HCT116 (cell line): ENCODE measurements at regions not wholly inside any gene's neighbourhood (a gene's known extent, or its start where the extent isn't known, plus 50 kb on each side); places are given as distances from the start of the nearest gene placed in this dataset.

Source experiments
- EGR1 ChIP-seq: IDR thresholded peaks from 2 replicates; pipeline ENCODE4 v1.6.1; 2012; ENCODE audit warnings: low read depth
- EZH2 ChIP-seq: fragments of 200-600 bp; sonication (generic); IDR thresholded peaks from 2 replicates; pipeline ENCODE4 v1.6.1; 2017; ENCODE audit warnings: antibody characterized with exemption, mixed run types
- POLR2A ChIP-seq: IDR thresholded peaks from 2 replicates; pipeline ENCODE4 v1.7.0; 2011; ENCODE audit warnings: borderline replicate concordance; ENCODE audit not compliant: insufficient read depth, insufficient read length; ENCODE audit errors: extremely low read depth
- SIN3A ChIP-seq: IDR thresholded peaks from 2 replicates; pipeline ENCODE4 v1.6.1; 2012; ENCODE audit warnings: low read depth
- TCF7L2 ChIP-seq: IDR thresholded peaks from 2 replicates; pipeline ENCODE4 v1.7.0; 2011; ENCODE audit warnings: borderline replicate concordance, inconsistent platforms; ENCODE audit not compliant: insufficient read depth, insufficient read length; ENCODE audit errors: extremely low read depth
- YY1 ChIP-seq: IDR thresholded peaks from 2 replicates; pipeline ENCODE4 v1.6.1; 2011; ENCODE audit warnings: low read length, low read depth, moderate library complexity, mild to moderate bottlenecking; ENCODE audit not compliant: insufficient replicate concordance; ENCODE audit errors: extremely low read depth
- ZFX ChIP-seq: fragments of 450-650 bp; IDR thresholded peaks from 2 replicates; pipeline ENCODE4 v1.6.1; 2017
- TF ChIP-seq, protein P1 (sequence below), 3 experiments: fragments of 200-600 bp in 1 of 3; sonication (generic) in 1 of 3; IDR thresholded peaks in 2 of 3; conservative IDR thresholded peaks in 1 of 3; 2 replicates each; pipeline ENCODE4 v1.5.1; 2012 to 2017; ENCODE audit warnings: low read depth in 2 of 3, low read length in 2 of 3, antibody characterized with exemption in 1 of 3, borderline replicate concordance in 1 of 3, control low read depth in 1 of 3, mild to moderate bottlenecking in 1 of 3, mixed read lengths in 1 of 3, mixed run types in 1 of 3, moderate library complexity in 1 of 3; ENCODE audit not compliant: insufficient read depth in 1 of 3

DNA sequence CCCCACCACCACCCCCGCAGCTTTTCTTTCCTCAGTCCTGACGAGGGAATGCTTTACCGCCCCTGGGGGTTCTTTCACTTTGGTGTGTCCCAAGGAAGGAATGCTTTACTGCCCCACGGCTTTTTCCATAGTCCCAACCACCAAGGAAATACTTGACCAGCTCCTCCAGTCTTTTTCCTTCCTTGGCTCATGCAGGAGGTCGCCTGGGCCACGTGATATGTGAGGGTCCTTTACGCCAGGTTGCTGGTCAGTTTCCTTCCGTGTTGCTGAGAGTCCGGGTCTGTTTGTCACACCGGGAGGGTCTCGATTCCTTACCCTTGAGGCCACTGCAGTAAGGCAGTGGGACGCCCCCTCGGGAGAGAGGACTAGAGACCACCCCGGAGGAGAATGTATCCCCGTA, 58.9 kb upstream of the CDH4 start:
- TF ChIP-seq EGR1: no peak
- TF ChIP-seq, protein P1, sequence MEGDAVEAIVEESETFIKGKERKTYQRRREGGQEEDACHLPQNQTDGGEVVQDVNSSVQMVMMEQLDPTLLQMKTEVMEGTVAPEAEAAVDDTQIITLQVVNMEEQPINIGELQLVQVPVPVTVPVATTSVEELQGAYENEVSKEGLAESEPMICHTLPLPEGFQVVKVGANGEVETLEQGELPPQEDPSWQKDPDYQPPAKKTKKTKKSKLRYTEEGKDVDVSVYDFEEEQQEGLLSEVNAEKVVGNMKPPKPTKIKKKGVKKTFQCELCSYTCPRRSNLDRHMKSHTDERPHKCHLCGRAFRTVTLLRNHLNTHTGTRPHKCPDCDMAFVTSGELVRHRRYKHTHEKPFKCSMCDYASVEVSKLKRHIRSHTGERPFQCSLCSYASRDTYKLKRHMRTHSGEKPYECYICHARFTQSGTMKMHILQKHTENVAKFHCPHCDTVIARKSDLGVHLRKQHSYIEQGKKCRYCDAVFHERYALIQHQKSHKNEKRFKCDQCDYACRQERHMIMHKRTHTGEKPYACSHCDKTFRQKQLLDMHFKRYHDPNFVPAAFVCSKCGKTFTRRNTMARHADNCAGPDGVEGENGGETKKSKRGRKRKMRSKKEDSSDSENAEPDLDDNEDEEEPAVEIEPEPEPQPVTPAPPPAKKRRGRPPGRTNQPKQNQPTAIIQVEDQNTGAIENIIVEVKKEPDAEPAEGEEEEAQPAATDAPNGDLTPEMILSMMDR (IDR thresholded peaks at IDR 0.05 in 2 of 3, conservative IDR thresholded peaks at IDR 0.05 in 1 of 3; ENCODE audit: borderline replicate concordance in 1 of 3, insufficient read depth in 1 of 3, low read depth in 2 of 3, low read length in 2 of 3): no peak
- TF ChIP-seq TCF7L2: no peak
- TF ChIP-seq SIN3A: no peak
- no peak for TF ChIP-seq POLR2A
- no peak for TF ChIP-seq YY1
- no peak for TF ChIP-seq EZH2
- no peak for TF ChIP-seq ZFX
